Neural cell (in vitro differentiated cells): ENCODE measurements at regions not wholly inside any gene's neighbourhood (a gene's known extent, or its start where the extent isn't known, plus 50 kb on each side); places are given as distances from the start of the nearest gene placed in this dataset.
"Not testable (repeated sequence)": the region's sequence is repeated elsewhere in the genome, so short reads cannot be mapped to it uniquely, and the experiment has no call there.

Experiments used
- H2AFZ ChIP-seq: fragments of 200-600, 300-800 bp; sonication (generic), shearing (Covaris generic); 2 replicates; pipeline ENCODE4 v1.6.0; 2014; ENCODE audit warnings: low read depth, mild to moderate bottlenecking, antibody characterized with exemption, low read length, moderate library complexity
- H3F3A ChIP-seq: fragments of 200-600 bp; shearing (Covaris generic); 2 replicates; pipeline ENCODE4 v1.6.1; 2016; ENCODE audit warnings: mild to moderate bottlenecking, moderate library complexity, mixed read lengths, antibody characterized with exemption, low read length; ENCODE audit not compliant: insufficient read depth, poor library complexity, severe bottlenecking
- H3K27ac ChIP-seq: fragments of 200-600, 300-800 bp; sonication (generic), shearing (Covaris generic); 2 replicates; pipeline ENCODE4 v1.5.1; 2014; ENCODE audit warnings: mild to moderate bottlenecking, low read length, moderate library complexity
- H3K27me3 ChIP-seq: fragments of 300-800, 200-600 bp; sonication (generic), shearing (Covaris generic); 2 replicates; pipeline ENCODE4 v1.6.0; 2014; ENCODE audit warnings: mild to moderate bottlenecking, low read depth, low read length, moderate library complexity; ENCODE audit not compliant: insufficient read depth
- H3K36me3 ChIP-seq: fragments of 300-800, 200-600 bp; sonication (generic), shearing (Covaris generic); 2 replicates; pipeline ENCODE4 v1.5.1; 2014; ENCODE audit warnings: mild to moderate bottlenecking, antibody characterized with exemption, low read length, moderate library complexity; ENCODE audit not compliant: insufficient read depth
- H3K4me2 ChIP-seq: fragments of 300-800, 200-600 bp; sonication (generic), shearing (Covaris generic); 2 replicates; pipeline ENCODE4 v1.6.0; 2014; ENCODE audit warnings: mild to moderate bottlenecking, low read length
- H3K4me3 ChIP-seq: fragments of 300-800, 200-600 bp; sonication (generic), shearing (Covaris generic); 2 replicates; pipeline ENCODE4 v1.5.1; 2014; ENCODE audit warnings: mild to moderate bottlenecking, low read length, moderate library complexity
- H3K79me2 ChIP-seq: fragments of 200-600 bp; shearing (Covaris generic); replicated peaks from 2 replicates; pipeline ENCODE4 v1.6.0; 2014; ENCODE audit warnings: mild to moderate bottlenecking, low read length, moderate library complexity; ENCODE audit not compliant: insufficient read depth
- H3K9ac ChIP-seq: fragments of 300-800, 200-600 bp; sonication (generic), shearing (Covaris generic); 2 replicates; pipeline ENCODE4 v1.6.1; 2016; ENCODE audit warnings: mild to moderate bottlenecking, low read length, mixed read lengths
- H3K9me2 ChIP-seq: fragments of 200-600 bp; shearing (Covaris generic); 2 replicates; pipeline ENCODE4 v1.6.1; 2016; ENCODE audit warnings: mild to moderate bottlenecking, low read length, mixed read lengths; ENCODE audit not compliant: insufficient read depth
- H3K9me3 ChIP-seq: fragments of 200-600, 300-800 bp; sonication (generic), shearing (Covaris generic); 2 replicates; pipeline ENCODE4 v1.6.1; 2016; ENCODE audit warnings: mild to moderate bottlenecking, mixed run types, low read length, moderate library complexity, mixed read lengths
- H4K20me1 ChIP-seq: fragments of 200-600 bp; shearing (Covaris generic); 2 replicates; pipeline ENCODE4 v1.6.1; 2016; ENCODE audit warnings: mild to moderate bottlenecking, mixed run types; ENCODE audit not compliant: insufficient read depth
- CTCF ChIP-seq: fragments of 450-650 bp; IDR thresholded peaks from 2 replicates; pipeline ENCODE4 v1.5.1; 2014; ENCODE audit warnings: antibody characterized with exemption, mild to moderate bottlenecking, moderate library complexity; ENCODE audit not compliant: poor library complexity, severe bottlenecking
- EP300 ChIP-seq: fragments of 450-650 bp; conservative IDR thresholded peaks from 2 replicates; pipeline ENCODE4 v1.6.1; 2014; ENCODE audit warnings: antibody characterized with exemption, mild to moderate bottlenecking, moderate library complexity; ENCODE audit not compliant: poor library complexity, severe bottlenecking
- EZH2 ChIP-seq: fragments of 200-600, 300-800 bp; shearing (Covaris generic), sonication (generic); IDR thresholded peaks from 2 replicates; pipeline ENCODE4 v1.6.1; 2014; ENCODE audit warnings: antibody characterized with exemption, low read length, borderline replicate concordance, mild to moderate bottlenecking; ENCODE audit not compliant: insufficient read depth, poor library complexity, severe bottlenecking
- MXI1 ChIP-seq: fragments of 450-650 bp; conservative IDR thresholded peaks from 2 replicates; pipeline ENCODE4 v1.6.1; 2014; ENCODE audit warnings: antibody characterized with exemption, mild to moderate bottlenecking; ENCODE audit not compliant: poor library complexity, severe bottlenecking
- POLR2AphosphoS5 ChIP-seq: IDR thresholded peaks from 2 replicates; pipeline ENCODE4 v1.6.1; 2012
- RAD21 ChIP-seq: fragments of 450-650 bp; conservative IDR thresholded peaks from 2 replicates; pipeline ENCODE4 v1.6.1; 2014; ENCODE audit warnings: antibody characterized with exemption, mild to moderate bottlenecking, moderate library complexity
- REST ChIP-seq: IDR thresholded peaks from 2 replicates; pipeline ENCODE4 v1.6.1; 2012; ENCODE audit warnings: borderline replicate concordance
- SMC3 ChIP-seq: fragments of 450-650 bp; conservative IDR thresholded peaks from 2 replicates; pipeline ENCODE4 v1.6.1; 2014; ENCODE audit warnings: antibody characterized with exemption, mild to moderate bottlenecking, moderate library complexity; ENCODE audit not compliant: poor library complexity
- TAF1 ChIP-seq: IDR thresholded peaks from 2 replicates; pipeline ENCODE4 v1.6.1; 2012; ENCODE audit warnings: low read depth

- peaks cover 2% of the 10 kb centered on the region for H3K9me3 ChIP-seq
- no peaks in the 10 kb centered on the region for H3K27me3 ChIP-seq
- H3K9ac ChIP-seq, result no peak overlapping the region
- no peaks in the 10 kb centered on the region for H3K36me3 ChIP-seq
- no peak overlapping the region for H3K4me3 ChIP-seq
- no peaks in the 10 kb centered on the region for H4K20me1 ChIP-seq
- no peaks in the 10 kb centered on the region for H3K9me2 ChIP-seq
- no peaks in the 10 kb centered on the region for H3F3A ChIP-seq
- TF ChIP-seq POLR2AphosphoS5 (no peak), CTCF (no peak), SMC3 (no peak), EZH2 (no peak), EP300 (no peak), REST (no peak), TAF1 (no peak), RAD21 (no peak), MXI1 (no peak)
- H3K4me2 ChIP-seq, result no peak overlapping the region
- no peak overlapping the region for H3K27ac ChIP-seq
- no peaks in the 10 kb centered on the region for H3K79me2 ChIP-seq
- no peak overlapping the region for H2AFZ ChIP-seq
Observed at GRCh38 chr5:159682623-159683022, 233.7 kb upstream of the ADRA1B start.

GRCh38 chr5:159687892-159688291 lies 228.4 kb upstream of the ADRA1B start:
- not testable (repeated sequence) for H3K27me3 ChIP-seq, H4K20me1 ChIP-seq, H2AFZ ChIP-seq, H3K4me3 ChIP-seq, H3K36me3 ChIP-seq, H3K4me2 ChIP-seq, H3F3A ChIP-seq, H3K9ac ChIP-seq, H3K79me2 ChIP-seq, H3K27ac ChIP-seq, H3K9me2 ChIP-seq, H3K9me3 ChIP-seq

- Histone ChIP-seq H3K9me3 (no peaks in the 10 kb centered on the region), H2AFZ (no peak overlapping the region), H3K27ac (no peak overlapping the region), H3K36me3 (no peaks in the 10 kb centered on the region), H3K9ac (no peak overlapping the region), H3K4me3 (no peak overlapping the region), H3K79me2 (no peaks in the 10 kb centered on the region), H3K9me2 (no peaks in the 10 kb centered on the region), H3F3A (no peaks in the 10 kb centered on the region), H4K20me1 (no peaks in the 10 kb centered on the region), H3K4me2 (no peak overlapping the region), H3K27me3 (no peaks in the 10 kb centered on the region)
- TF ChIP-seq POLR2AphosphoS5 (no peak), EP300 (no peak), SMC3 (no peak), RAD21 (no peak), EZH2 (no peak), REST (no peak), MXI1 (no peak), CTCF (no peak), TAF1 (no peak)
Observed at GRCh38 chr5:159695741-159696294, 220.5 kb upstream of the ADRA1B start.
